DMS53 (cell line): ENCODE measurements at regions not wholly inside any gene's neighbourhood (a gene's known extent, or its start where the extent isn't known, plus 50 kb on each side); places are given as distances from the start of the nearest gene placed in this dataset.
"Not testable (repeated sequence)": the region's sequence is repeated elsewhere in the genome, so short reads cannot be mapped to it uniquely, and the experiment has no call there.

ENCODE experiments used
- DNase-seq: peaks from one replicate; lab custom pipeline; 2025; lab: John Stamatoyannopoulos, UW

GRCh38 chr2:131672471-131673399 lies 145.0 kb downstream of the CCDC74A start:
- DNase-seq = peak; percentile 61

- DNase-seq = peak; percentile 77
Measured at GRCh38 chr2:131673400-131674173, 145.9 kb downstream of the CCDC74A start.

- no peak for DNase-seq
Measured at GRCh38 chr2:131674174-131674507, 146.5 kb downstream of the CCDC74A start.

- peak; percentile 14 for DNase-seq
Measured at GRCh38 chr2:131681611-131682121, 154.0 kb downstream of the CCDC74A start.

- DNase-seq = peak; percentile 72
Measured at GRCh38 chr2:131682122-131682944, 154.6 kb downstream of the CCDC74A start.

- DNase-seq = peak; percentile 9
Measured at GRCh38 chr2:131682945-131683330, 155.2 kb downstream of the CCDC74A start.

GRCh38 chr2:131684631-131685316 lies 157.1 kb downstream of the CCDC74A start:
- DNase-seq = not testable (repeated sequence)

- DNase-seq = peak; percentile 31
Measured at GRCh38 chr2:131686164-131686893, 158.6 kb downstream of the CCDC74A start.

GRCh38 chr2:131686894-131687238 lies 159.2 kb downstream of the CCDC74A start:
- DNase-seq = not testable (repeated sequence)

- DNase-seq = not testable (repeated sequence)
Measured at GRCh38 chr2:131689066-131689465, 161.4 kb downstream of the CCDC74A start.

GRCh38 chr2:131711268-131711667 lies 183.6 kb downstream of the CCDC74A start:
- DNase-seq = not testable (repeated sequence)

- not testable (repeated sequence) for DNase-seq
Measured at GRCh38 chr2:131717907-131718306, 190.2 kb downstream of the CCDC74A start.

- not testable (repeated sequence) for DNase-seq
Measured at GRCh38 chr2:131721163-131721562, 193.5 kb downstream of the CCDC74A start.

- DNase-seq = not testable (repeated sequence)
Measured at GRCh38 chr2:131722256-131722655, 194.6 kb downstream of the CCDC74A start.

- DNase-seq = no peak
Measured at GRCh38 chr2:131724019-131724418, 196.3 kb downstream of the CCDC74A start.

GRCh38 chr2:131728451-131728850 lies 200.8 kb downstream of the CCDC74A start:
- DNase-seq = not testable (repeated sequence)

- not testable (repeated sequence) for DNase-seq
Measured at GRCh38 chr2:131733530-131733929, 205.8 kb downstream of the CCDC74A start.

GRCh38 chr2:131736406-131736805 lies 208.7 kb downstream of the CCDC74A start:
- DNase-seq = not testable (repeated sequence)

- DNase-seq = not testable (repeated sequence)
Measured at GRCh38 chr2:131738533-131738932, 210.8 kb downstream of the CCDC74A start.

- DNase-seq = peak; percentile 0
Measured at GRCh38 chr2:131738996-131739434, 211.3 kb downstream of the CCDC74A start.
